ENCODE measurements at regions not wholly inside any gene's neighbourhood (a gene's known extent, or its start where the extent isn't known, plus 50 kb on each side); places are given as distances from the start of the nearest gene placed in this dataset.

GRCh38 chr6:134511984-134512683 is 194.2 kb upstream of the SGK1 start:
- no peak for TF ChIP-seq CTCF (IDR thresholded peaks at IDR 0.05)
- no peak for TF ChIP-seq POLR2A (IDR thresholded peaks at IDR 0.05)

Data from heart left ventricle (tissue), 13 donors.